SK-N-SH treated with all-trans-retinoic acid at 6 μM for 48 hours (cell line): ENCODE measurements at regions not wholly inside any gene's neighbourhood (a gene's known extent, or its start where the extent isn't known, plus 50 kb on each side); places are given as distances from the start of the nearest gene placed in this dataset.

Experiments used
- SNAI2 ChIP-seq: fragments of 250-450 bp; sonication (Bioruptor Pico); IDR thresholded peaks from 2 replicates; pipeline ENCODE4 v1.5.0; 2020; ENCODE audit warnings: mild to moderate bottlenecking, moderate library complexity
- TCF4 ChIP-seq: fragments of 250-450 bp; sonication (Bioruptor Pico); IDR thresholded peaks from 2 replicates; pipeline ENCODE4 v1.8.0; 2021; ENCODE audit warnings: mild to moderate bottlenecking, moderate library complexity, borderline replicate concordance

GRCh38 chr10:108378779-108379178 lies 1214.3 kb upstream of the SORCS1 start:
- TF ChIP-seq TCF4 (no peak), SNAI2 (no peak)
